NOMO-1 treated with dmso at 0.1 percent for 144 hours (cell line): ENCODE measurements at regions not wholly inside any gene's neighbourhood (a gene's known extent, or its start where the extent isn't known, plus 50 kb on each side); places are given as distances from the start of the nearest gene placed in this dataset.
"Not testable (repeated sequence)": the region's sequence is repeated elsewhere in the genome, so short reads cannot be mapped to it uniquely, and the experiment has no call there.

ENCODE experiments used
- DNase-seq: peaks from one replicate; lab custom pipeline; 2025; ENCODE audit not compliant: unreplicated experiment; lab: John Stamatoyannopoulos, UW

GRCh38 chr12:62028536-62028935, 231.7 kb upstream of the USP15 start:
- no peak for DNase-seq

DNA sequence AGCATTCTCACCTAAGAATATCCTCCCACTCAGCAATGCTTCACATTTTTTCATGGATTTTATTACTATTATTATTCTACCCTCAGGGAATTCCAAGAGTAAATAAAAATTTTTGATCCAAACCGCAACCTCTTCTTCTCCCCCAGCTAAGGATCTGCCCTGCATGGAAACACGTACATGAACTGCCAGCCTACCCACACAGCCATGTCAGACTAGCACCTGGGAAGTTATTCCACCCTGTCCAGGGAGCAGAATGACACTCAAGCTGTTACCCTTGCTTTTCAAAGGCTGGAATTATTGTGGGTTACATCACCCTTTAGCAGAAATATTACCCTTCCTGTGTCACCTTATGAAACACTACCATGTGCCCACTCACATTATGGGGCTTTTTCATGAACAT, 227.3 kb upstream of the USP15 start:
- no peak for DNase-seq

GRCh38 chr12:62044450-62045135, 215.6 kb upstream of the USP15 start:
- DNase-seq: no peak

DNA sequence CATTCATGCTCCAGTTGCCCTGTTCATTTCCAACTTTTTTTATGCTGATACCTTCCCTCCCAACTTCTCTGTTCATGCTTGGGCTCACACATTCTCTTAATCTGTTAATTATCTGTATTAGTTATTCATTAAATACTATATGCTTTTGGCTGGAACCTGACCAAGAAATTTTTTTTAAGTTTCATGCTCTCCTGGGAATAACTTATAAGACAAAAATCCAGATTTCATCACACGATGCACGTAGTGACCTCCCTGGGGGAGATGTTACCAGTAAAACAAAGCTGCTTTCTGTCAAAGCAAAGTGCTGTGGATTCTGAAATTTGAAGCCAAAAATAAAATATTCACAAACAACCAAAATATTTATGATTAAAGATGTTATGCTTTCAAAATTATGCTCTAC, 215.0 kb upstream of the USP15 start:
- no peak for DNase-seq

DNA sequence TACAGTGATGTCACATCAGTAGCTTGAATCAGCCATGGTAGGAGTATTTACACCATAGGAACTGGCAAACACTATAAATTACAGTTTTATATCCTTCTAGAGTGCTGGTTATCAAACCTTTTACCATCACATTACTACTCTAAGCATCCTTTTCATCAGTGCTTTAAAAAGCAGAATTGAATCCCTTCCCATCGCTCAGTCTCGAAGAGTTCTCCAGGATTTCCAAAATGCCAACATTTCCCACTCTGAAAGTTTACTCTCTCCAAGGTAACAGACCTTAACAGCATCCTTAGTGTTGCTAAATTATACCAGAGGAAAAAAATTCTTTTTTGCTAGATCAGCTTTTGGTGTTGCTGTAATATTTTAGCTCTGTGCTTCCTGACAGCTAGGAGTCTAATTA, 209.4 kb upstream of the USP15 start:
- DNase-seq: no peak

GRCh38 chr12:62069976-62070375, 190.2 kb upstream of the USP15 start:
- no peak for DNase-seq

DNA sequence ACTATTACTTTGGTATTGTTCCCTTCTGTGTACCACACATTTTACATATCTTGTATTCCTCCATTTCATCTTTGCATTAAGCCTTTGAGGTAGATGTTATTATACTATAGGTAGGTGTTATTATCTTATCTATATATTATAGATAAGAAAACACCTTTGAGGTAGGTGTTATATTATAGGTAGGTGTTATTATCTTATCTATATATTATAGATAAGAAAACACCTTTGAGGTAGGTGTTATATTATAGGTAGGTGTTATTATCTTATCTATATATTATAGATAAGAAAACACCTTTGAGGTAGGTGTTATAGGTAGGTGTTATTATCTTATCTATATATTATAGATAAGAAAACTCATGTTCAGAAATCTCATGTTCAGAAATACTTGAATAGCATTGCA, 187.0 kb upstream of the USP15 start:
- DNase-seq: not testable (repeated sequence)

DNA sequence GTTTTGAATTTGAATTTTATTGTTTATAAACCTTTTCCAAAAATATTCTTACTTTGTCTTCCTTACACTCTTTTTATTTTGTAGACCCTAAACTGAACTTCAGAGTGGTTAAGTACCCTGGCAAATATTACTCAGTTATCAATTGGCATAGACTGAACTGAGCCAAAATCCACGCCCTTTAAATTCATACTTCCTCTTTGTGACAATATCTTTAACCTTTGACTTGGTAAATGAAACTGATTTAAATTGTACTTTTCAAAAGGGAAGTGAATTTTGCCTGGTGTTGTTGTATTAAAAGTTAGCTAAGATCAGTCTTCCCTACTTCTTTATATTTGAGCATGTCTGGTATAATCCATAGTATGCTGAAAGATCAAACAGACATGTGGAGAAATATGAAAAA, 184.3 kb upstream of the USP15 start:
- DNase-seq: peak; percentile 18

DNA sequence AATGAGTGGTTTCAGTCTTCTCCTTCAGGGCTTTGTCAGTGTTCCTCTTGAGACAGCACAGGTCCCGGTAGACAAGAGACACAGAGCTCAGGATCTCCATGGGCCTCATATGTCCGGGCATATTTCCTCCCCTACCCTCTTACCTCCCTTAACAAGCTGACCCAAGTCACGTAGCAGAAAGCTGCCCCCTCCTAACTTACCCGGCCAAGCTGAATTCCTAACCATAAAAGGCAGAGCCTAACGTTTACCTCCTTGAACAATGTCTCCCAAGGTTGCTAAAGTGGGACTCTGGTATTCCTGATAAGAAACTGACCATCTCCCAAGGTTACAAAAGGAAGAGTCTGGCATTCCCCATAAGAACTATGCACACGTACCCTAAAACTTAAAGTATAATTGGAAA, 182.2 kb upstream of the USP15 start:
- no peak for DNase-seq

GRCh38 chr12:62082448-62082847, 177.8 kb upstream of the USP15 start:
- no peak for DNase-seq

DNA sequence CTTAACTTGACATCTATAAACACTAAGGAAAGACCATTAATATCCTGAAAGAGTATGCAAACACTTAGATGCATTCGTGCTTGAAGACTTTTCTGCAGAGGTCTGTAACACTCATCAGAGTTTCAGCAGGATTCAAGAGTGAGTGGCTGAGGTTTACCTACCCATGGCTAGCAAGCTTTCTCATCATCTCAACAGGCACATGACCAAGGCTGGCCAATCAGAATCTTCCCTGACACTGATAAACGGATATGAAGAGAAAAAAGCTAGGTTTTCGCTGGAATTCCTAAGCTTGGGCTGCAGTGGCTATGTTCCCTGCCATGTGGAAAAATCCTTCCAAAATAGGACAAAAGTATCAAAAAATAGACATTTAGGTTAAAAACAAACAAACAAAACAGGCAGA, 162.1 kb upstream of the USP15 start:
- DNase-seq: no peak

DNA sequence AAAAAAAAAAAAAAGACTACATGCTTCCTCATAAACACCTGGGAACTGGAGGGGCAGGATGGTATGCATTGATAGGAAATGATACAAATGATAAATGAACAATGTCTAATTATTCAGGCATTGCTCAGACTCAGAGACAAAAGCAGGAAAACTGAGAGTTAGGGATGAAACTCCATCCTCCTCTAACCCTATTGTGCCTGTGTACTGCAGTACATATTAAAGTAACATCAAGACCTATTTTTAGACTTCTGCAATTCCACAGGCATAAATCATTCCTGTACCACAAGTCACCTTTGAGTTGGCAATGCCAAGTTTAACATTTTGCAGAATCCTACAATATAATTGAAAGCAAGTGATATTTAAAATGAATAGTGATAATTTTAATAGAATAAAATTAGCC, 156.5 kb upstream of the USP15 start:
- no peak for DNase-seq

DNA sequence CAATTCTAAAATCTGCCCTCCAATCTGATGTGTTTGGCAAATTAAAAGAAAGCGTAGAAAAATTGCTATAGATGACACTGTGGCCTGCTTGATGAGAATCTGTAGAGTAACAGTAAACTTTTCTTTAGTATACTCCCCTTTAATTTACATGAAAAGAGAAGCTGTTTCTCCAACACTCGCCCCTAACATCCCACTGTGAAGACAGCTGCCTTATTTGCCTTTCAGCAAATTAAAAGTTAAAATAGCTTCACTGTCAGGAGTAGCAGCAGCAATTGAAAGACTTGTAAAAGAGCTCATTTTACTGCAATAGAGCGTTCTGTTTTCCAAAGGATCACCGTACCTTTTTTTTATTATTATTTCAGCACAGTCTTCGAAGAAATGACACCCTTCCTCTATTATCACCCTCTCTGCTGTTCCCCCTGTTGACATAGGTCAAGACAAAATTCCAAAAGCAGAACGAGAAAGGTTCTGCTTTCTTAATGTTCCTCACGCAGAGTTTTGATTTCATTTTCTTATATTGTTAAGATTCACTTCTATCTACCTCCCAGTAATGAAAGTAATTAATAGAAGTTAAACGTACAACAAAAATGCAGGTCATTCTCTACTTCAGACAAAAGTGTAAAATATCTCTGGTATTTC, 153.5 kb upstream of the USP15 start:
- DNase-seq: no peak

DNA sequence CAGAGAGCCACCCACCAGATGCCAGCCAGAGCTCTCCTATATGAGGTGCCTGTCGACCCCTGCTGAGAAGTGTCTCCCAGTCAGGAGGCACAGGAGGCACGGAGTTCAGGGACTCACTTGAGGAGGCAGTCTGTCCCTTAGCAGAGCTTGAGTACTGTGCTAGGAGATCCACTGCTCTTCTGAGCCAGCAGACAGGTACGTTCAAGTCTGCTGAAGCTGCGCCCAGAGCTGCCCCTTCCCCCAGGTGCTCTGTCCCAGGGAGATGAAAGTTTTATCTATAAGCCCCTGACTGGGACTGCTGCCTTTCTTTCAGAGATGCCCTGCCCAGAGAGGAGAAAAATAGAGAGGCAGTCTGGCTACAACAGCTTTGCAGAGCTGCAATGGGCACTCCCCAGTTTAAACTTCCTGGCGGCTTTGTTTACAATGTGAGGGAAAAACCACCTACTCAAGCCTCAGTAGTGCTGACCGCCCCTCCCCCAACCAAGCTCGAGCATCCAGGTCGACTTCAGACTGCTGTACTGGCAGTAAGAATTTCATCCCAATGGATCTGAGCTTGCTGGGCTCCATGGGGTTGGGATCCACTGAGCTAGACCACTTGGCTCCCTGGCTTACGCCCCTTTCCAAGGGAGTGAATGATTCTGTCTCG, 146.7 kb upstream of the USP15 start:
- DNase-seq: no peak

- DNase-seq: no peak
Observed at GRCh38 chr12:62116986-62117385, 143.2 kb upstream of the USP15 start.

DNA sequence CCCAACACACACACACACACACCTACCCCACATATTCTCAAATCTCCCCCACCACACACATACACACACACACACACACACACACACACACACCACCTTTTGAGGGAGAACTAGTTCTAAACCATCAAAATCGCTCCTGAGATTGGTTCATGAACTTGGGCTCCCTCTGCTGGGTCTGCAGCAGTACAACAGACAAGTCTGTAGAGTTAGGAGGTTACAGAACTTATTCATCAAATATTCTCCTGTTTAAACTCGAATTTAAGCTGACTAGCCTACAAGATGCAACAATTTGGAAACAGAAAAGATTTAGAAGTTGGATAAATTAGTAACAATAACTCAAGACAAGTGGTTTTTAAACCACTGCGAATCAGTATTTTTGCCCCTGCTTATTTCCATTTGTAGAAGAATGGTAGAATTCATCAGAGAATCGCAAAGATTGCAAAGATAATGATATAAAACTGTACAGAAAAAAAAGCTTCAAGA, 136.4 kb upstream of the USP15 start:
- DNase-seq: peak; percentile 4

DNA sequence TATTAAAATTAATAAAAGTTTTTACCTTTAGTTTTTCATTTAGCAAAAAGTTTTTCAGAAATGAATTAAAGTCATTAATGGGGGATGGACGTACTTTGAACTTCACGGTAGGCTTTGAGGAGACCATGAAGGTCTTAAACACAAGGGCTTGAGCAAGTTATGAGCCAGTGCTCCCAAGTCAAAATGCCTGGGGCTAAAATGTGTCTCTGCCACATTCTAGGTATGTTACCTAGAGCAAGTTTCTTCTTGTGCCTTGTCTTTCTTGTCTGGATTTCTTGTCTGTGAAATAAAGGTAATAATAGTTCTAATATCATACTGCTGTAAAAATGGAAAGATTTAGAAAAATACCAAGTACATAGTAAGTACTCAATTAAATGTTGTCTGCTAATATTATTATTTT, 132.7 kb upstream of the USP15 start:
- DNase-seq: no peak

GRCh38 chr12:62128175-62128975, 131.8 kb upstream of the USP15 start:
- DNase-seq: no peak

DNA sequence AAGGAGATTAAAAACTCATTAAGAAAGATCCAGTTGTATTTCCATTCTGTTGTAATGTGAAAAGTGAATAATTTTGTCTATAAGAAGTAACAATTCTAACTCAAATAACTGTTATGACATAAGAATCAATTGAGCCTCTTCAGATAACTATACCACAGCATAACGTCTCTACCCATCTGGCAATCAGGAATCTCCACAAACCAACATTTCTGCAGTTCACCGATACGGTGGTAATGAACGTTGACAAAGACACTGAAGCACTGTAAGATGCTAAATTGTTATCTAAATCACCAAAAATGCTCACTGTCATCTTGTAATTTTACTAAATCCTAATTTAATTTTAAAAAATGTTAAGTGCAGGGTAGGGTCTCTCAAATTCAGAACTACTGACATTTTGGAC, 130.9 kb upstream of the USP15 start:
- no peak for DNase-seq

GRCh38 chr12:62130402-62130801, 129.8 kb upstream of the USP15 start:
- no peak for DNase-seq

- DNase-seq: no peak
Observed at GRCh38 chr12:62130834-62131552, 129.2 kb upstream of the USP15 start.
